DOHH2 (cell line): ENCODE measurements at regions not wholly inside any gene's neighbourhood (a gene's known extent, or its start where the extent isn't known, plus 50 kb on each side); places are given as distances from the start of the nearest gene placed in this dataset.

Experiments used
- H3F3A ChIP-seq: fragments of 200-600 bp; sonication (generic), shearing (Covaris generic); 2 replicates; pipeline ENCODE4 v1.6.0; 2016; ENCODE audit warnings: antibody characterized with exemption, mild to moderate bottlenecking; ENCODE audit not compliant: control insufficient read depth, insufficient read depth
- H3K27ac ChIP-seq: fragments of 200-600 bp; sonication (generic); 2 replicates; pipeline ENCODE4 v1.5.1; 2014; ENCODE audit warnings: low read depth, mild to moderate bottlenecking, low read length, moderate library complexity
- H3K27me3 ChIP-seq: fragments of 200-600 bp; sonication (generic); 2 replicates; pipeline ENCODE4 v1.6.1; 2014; ENCODE audit warnings: mild to moderate bottlenecking, low read length, mixed read lengths; ENCODE audit not compliant: control insufficient read depth
- H3K36me3 ChIP-seq: fragments of 200-600 bp; sonication (generic); 2 replicates; pipeline ENCODE4 v1.6.1; 2014; ENCODE audit warnings: mild to moderate bottlenecking, low read length, moderate library complexity, mixed read lengths; ENCODE audit not compliant: control insufficient read depth
- H3K4me1 ChIP-seq: fragments of 200-600 bp; sonication (generic); 2 replicates; pipeline ENCODE4 v1.6.1; 2014; ENCODE audit warnings: mild to moderate bottlenecking, low read length, mixed read lengths; ENCODE audit not compliant: control insufficient read depth
- H3K4me2 ChIP-seq: fragments of 200-600 bp; sonication (generic); 2 replicates; pipeline ENCODE4 v1.6.0; 2014; ENCODE audit warnings: mild to moderate bottlenecking, low read length, moderate library complexity
- H3K4me3 ChIP-seq: fragments of 200-600 bp; sonication (generic); 2 replicates; pipeline ENCODE4 v1.5.1; 2014; ENCODE audit warnings: mild to moderate bottlenecking, low read length, mixed read lengths
- H3K79me2 ChIP-seq: fragments of 200-600 bp; sonication (generic); 2 replicates; pipeline ENCODE4 v1.6.1; 2014; ENCODE audit warnings: mild to moderate bottlenecking, low read length, mixed read lengths; ENCODE audit not compliant: control insufficient read depth
- H3K9me2 ChIP-seq: fragments of 200-600 bp; sonication (generic); replicated peaks from 2 replicates; pipeline ENCODE4 v1.6.1; 2014; ENCODE audit warnings: mild to moderate bottlenecking, low read length, mixed read lengths; ENCODE audit not compliant: control insufficient read depth
- H3K9me3 ChIP-seq: fragments of 200-600 bp; sonication (generic); 2 replicates; pipeline ENCODE4 v1.6.1; 2014; ENCODE audit warnings: antibody characterized with exemption, low read length, mixed read lengths; ENCODE audit not compliant: control insufficient read depth, insufficient read depth
- H4K20me1 ChIP-seq: fragments of 200-600 bp; sonication (generic); 2 replicates; pipeline ENCODE4 v1.6.0; 2014; ENCODE audit warnings: low read depth, mild to moderate bottlenecking, antibody characterized with exemption, low read length, moderate library complexity; ENCODE audit not compliant: control insufficient read depth, insufficient read depth
- CTCF ChIP-seq: fragments of 200-600 bp; sonication (generic); IDR thresholded peaks from one replicate; pipeline ENCODE4 v1.5.1; 2014; ENCODE audit warnings: antibody characterized with exemption, mild to moderate bottlenecking, low read depth, low read length; ENCODE audit not compliant: poor library complexity, severe bottlenecking
- EZH2phosphoT487 ChIP-seq: fragments of 200-600 bp; sonication (generic); IDR thresholded peaks from 2 replicates; pipeline ENCODE4 v1.6.1; 2017; ENCODE audit warnings: borderline replicate concordance, mild to moderate bottlenecking, antibody characterized with exemption, low read length, moderate library complexity, mixed read lengths

DNA sequence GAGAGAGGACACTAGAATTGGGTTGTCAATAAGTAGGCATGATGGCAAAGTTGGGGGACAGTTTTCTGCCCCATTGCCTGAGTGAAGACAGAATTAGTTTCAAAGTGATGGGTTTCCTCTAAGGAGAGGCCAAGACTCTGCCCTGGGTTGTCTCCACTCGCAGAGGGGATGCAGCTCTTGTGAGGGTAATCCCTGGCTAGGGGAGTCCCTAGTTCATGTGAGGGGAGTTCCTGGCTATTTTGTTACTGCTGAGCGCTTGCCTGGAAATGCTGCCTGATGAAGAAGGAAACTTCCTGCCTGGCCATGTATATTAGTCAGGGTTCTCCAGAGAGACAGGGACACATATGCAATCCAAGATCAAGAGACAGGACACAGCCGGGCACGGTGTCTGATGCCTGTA, 501.5 kb downstream of the BCL11A start:
- no peaks in the 10 kb centered on the region for H3K9me2 ChIP-seq
- no peaks in the 10 kb centered on the region for H3K9me3 ChIP-seq
- no peak overlapping the region for H3K27ac ChIP-seq
- no peak overlapping the region for H3K4me3 ChIP-seq
- no peak for TF ChIP-seq CTCF
- no peaks in the 10 kb centered on the region for H3K79me2 ChIP-seq
- no peaks in the 10 kb centered on the region for H3K36me3 ChIP-seq
- no peak overlapping the region for H3K4me2 ChIP-seq
- H3F3A ChIP-seq: no peaks in the 10 kb centered on the region
- H3K27me3 ChIP-seq: no peaks in the 10 kb centered on the region
- H4K20me1 ChIP-seq: no peaks in the 10 kb centered on the region
- no peaks in the 10 kb centered on the region for H3K4me1 ChIP-seq

- no peaks in the 10 kb centered on the region for H3K79me2 ChIP-seq
- no peaks in the 10 kb centered on the region for H4K20me1 ChIP-seq
- TF ChIP-seq CTCF (no peak), EZH2phosphoT487 (no peak)
- no peak overlapping the region for H3K4me3 ChIP-seq
- no peaks in the 10 kb centered on the region for H3K9me2 ChIP-seq
- no peaks in the 10 kb centered on the region for H3K27me3 ChIP-seq
- no peaks in the 10 kb centered on the region for H3K36me3 ChIP-seq
- no peak overlapping the region for H3K27ac ChIP-seq
- no peak overlapping the region for H3K4me2 ChIP-seq
- no peaks in the 10 kb centered on the region for H3K9me3 ChIP-seq
- no peaks in the 10 kb centered on the region for H3K4me1 ChIP-seq
- no peaks in the 10 kb centered on the region for H3F3A ChIP-seq
Measured at GRCh38 chr2:60047944-60048525, 505.4 kb downstream of the BCL11A start.

DNA sequence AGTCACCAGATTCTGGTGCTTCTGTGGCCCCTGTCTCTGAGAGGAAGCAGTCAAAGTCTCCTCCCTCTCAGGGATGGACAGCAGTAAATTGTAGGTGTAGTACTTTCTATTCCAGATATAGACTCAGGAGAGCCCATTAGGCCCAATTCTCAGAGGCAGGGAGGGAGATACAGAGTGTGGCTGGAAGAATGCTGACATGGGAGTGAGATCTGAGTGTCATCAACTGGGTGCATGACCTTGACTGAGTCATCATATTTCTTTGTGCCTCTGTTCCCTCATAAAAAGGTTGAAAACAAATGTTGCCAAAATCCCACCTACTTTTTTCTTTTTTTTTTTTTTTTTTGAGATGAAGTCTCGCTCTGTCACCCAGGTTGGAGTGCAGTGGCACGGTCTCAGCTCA, 506.1 kb downstream of the BCL11A start:
- no peaks in the 10 kb centered on the region for H3K9me3 ChIP-seq
- no peak overlapping the region for H3K27ac ChIP-seq
- TF ChIP-seq EZH2phosphoT487: no peak
- TF ChIP-seq CTCF: no peak
- H3K4me1 ChIP-seq: no peaks in the 10 kb centered on the region
- no peaks in the 10 kb centered on the region for H3K27me3 ChIP-seq
- no peaks in the 10 kb centered on the region for H3K9me2 ChIP-seq
- H3K4me3 ChIP-seq: no peak overlapping the region
- H3K36me3 ChIP-seq: no peaks in the 10 kb centered on the region
- H4K20me1 ChIP-seq: no peaks in the 10 kb centered on the region
- H3K4me2 ChIP-seq: no peak overlapping the region
- H3K79me2 ChIP-seq: no peaks in the 10 kb centered on the region
- no peaks in the 10 kb centered on the region for H3F3A ChIP-seq

- Histone ChIP-seq H3K27ac (no peak overlapping the region), H3K36me3 (no peaks in the 10 kb centered on the region), H3K9me3 (no peaks in the 10 kb centered on the region), H3K4me1 (no peaks in the 10 kb centered on the region), H3K79me2 (no peaks in the 10 kb centered on the region), H3K27me3 (no peaks in the 10 kb centered on the region), H3K4me2 (no peak overlapping the region), H3K9me2 (no peaks in the 10 kb centered on the region), H4K20me1 (no peaks in the 10 kb centered on the region), H3K4me3 (no peak overlapping the region), H3F3A (no peaks in the 10 kb centered on the region)
- TF ChIP-seq CTCF (no peak), EZH2phosphoT487 (no peak)
Measured at GRCh38 chr2:60046529-60046928, 506.9 kb downstream of the BCL11A start.
